Stimulated activated CD8-positive, alpha-beta memory T cell treated with anti-CD3 and anti-CD28 coated beads, Interleukin-15, amount 100 ng/mL, for 1 hour (primary cell): ENCODE measurements at regions not wholly inside any gene's neighbourhood (a gene's known extent, or its start where the extent isn't known, plus 50 kb on each side); places are given as distances from the start of the nearest gene placed in this dataset.
"Not testable (repeated sequence)": the region's sequence is repeated elsewhere in the genome, so short reads cannot be mapped to it uniquely, and the experiment has no call there.

Experiments
- DNase-seq: peaks from one replicate; pipeline ENCODE4 v3.0.0-alpha.2; 2020; ENCODE audit warnings: low read depth

DNA sequence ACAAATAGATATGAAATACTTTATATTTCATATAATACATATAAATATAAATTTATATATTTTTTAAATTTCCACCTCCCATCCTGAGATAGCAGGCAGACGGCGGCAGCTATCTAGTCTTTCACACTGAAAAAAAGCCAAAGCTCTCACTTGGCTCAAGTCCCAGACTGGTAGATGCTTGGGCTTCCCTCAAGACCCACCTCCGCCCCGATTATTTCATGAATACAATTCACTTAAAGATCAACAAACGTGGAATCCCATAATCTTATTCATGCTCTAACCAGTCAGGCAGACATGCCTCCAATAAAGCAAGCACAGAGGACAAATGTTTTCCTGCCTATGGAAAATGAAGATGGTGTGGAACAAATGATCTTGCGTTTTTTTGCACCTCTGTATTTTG, 275.9 kb upstream of the NR2F2 start:
- DNase-seq = no peak

DNA sequence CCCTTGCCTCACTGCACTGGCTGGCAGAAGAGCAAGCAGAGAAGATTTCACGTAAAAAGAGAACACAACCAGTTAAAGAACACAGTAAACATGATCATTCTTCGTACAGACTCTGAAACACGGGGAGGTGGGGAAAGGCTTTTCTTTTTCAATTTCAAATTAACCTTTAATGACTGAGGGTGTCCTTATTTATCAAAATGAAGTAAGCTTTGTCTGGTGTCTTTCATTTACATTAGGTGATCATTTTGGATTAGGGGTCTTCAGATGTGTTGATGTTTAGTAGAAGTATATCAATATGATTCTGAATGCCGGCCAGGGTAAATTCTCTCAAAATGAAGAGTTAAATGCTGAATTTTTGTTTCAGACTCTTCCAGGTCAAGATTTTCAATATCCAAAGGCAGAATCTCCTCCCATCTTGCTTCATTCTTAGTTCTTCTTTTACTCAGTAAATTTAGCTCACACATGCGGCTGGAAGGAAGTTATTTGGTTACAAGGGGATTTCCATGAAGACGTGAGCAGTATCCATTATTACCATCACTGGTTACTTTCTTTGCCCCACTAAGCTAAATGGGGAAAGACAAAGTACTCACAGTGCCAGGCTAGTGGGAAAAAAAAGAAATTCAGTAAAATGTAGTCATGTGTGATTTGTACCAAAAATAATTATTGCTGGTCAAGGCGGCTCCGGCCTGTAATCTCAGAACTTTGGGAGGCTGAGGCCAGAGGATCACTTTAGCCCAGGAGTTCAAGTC, 272.2 kb upstream of the NR2F2 start:
- DNase-seq = no peak

DNA sequence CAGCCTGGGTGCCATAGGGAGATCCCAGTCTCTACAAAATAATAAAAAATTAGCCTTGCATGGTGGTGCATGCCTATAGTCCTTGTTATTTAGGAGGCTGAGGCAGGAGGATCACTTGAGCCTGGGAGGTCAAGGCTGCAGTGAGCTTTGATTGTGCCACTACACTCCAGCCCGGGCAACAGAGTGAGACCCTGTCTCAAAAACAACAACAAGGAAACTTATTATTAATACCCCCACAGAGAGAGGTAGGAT, 271.7 kb upstream of the NR2F2 start:
- DNase-seq = not testable (repeated sequence)

DNA sequence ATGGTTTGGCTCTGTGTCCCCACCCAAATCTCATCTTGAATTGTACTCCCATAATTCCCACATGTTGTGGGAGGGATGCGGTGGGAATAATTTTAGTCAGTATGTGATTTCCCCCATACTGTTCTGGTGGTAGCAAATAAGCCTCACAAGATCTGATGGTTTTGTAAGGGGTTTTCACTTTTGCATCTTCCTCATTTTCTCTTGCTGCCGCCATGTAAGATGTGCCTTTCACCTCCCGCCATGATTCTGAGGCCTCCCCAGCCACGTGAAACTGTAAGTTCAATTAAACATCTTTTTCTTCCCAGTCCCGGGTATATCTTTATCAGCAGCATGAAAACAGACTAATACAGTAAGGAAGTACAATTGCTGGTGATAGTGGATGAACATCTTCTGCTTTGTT, 269.9 kb upstream of the NR2F2 start:
- not testable (repeated sequence) for DNase-seq

DNA sequence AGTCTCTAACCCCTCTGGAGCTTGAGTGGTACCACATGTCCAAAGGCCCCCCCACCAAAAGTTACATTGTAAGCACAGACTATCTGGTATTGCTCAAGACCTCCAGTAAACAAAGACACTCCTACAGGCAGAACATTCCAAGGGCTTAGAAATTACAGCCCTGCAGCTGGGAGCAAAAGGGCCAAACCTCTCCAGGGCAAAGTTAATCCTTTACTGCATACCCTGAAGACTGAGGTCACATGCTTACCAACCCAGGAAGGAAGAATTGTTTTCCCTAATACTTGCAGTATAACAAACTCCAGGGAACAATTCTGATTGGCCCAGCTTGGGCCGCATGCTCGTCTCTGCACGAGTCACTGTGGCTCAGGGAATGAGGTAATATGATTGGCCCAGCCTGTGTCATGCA, 266.1 kb upstream of the NR2F2 start:
- no peak for DNase-seq

DNA sequence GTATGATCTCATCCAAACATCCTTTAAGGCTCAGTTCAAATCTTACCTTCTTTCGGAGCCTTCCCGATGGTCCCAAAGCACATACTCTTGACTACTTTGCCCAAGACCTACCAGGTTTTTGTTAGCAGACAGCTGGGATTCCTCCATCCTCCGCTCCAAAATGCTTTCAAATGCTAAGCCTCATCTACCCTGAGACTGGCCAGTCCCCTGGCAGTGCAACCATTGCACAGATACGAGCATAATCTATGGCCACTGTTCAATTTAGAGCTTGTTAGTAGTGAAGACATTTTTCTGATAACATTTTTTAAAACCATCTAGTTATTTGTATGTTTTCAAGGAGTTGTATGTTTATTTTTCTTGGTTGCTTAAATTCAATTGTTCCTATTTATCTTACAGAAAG, 264.4 kb upstream of the NR2F2 start:
- no peak for DNase-seq

DNA sequence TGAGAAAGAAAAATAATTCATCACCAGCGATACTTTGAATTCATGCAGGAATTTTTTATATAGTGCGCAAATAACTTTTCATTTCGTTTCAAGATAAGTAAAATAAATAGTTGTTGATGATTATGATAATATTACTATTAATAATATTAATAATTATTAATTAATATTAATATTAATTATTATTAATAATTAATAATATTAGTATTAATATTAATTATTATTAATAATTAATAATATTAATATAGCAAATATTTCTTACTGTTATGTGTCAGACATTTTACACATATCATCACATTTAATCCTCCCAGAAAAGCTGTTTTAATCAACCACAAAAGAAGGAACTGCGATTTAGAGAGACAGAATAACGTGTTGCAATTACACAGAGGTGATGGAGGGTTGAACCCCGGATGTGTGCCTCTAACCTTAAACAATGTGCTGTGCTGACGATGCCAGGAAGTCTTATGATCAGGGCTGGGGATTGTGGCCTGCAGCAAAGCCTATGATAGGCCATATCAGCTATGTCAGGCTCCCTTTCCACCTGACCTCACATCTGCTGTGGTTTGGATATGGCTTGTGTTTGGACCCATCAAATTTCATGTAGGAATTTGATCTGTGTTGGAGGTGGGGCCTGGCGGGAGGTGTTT, 263.5 kb upstream of the NR2F2 start:
- DNase-seq = no peak

DNA sequence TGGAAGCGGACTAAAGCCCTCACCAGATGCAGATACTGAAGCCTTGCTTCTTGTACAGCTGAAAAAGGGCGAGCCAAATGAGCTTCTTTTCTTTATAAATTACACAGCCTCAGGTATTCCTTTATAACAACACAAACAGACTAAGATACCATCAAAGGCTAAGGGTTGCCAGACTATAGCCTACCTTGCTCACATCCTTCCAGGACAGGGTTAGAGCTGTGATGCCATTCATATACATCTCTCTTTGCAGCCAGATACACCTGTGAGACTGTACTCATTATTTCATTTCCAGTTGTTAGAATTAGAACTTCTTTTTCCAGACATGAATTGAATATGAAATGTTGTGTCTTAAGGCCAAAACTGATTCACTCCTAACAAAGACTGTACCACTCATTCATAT, 262.8 kb upstream of the NR2F2 start:
- DNase-seq = no peak

DNA sequence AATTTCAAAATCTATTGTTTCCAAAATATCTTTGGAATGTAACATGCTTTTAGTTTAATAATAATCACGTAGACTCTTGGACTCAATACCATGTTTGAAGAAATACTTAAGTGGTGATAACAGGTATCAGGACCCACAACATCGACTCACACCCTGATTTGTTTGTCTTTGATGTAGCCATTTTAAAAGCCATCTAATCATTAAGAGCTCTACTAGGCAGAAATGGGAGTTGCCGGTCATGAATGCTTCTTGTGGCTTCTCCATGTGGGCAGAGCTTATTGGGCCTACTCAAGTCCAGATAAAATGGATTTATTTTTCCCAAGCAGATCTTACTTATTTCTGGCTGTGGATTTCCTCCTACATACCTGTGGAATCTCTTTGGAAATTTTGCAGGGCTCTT, 261.6 kb upstream of the NR2F2 start:
- no peak for DNase-seq

DNA sequence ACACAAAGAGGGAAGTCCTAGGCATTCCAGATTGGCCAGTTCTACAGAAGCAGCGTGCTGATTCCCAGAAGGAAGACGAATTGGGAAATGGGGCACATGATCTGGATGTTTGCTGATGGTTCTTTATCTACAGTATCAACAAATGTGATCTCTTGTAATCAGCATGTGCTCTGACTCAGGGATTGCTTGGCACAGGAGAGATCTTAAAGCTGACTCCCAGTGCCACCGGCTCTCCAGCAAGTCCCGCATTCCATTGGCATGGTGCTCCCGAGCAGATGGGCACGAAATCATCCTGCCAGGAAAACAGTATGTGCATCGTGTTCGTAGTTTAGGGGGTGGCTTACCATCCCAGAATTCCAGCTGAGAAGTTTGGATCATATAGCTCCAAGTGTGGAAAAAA, 259.9 kb upstream of the NR2F2 start:
- DNase-seq = no peak

DNA sequence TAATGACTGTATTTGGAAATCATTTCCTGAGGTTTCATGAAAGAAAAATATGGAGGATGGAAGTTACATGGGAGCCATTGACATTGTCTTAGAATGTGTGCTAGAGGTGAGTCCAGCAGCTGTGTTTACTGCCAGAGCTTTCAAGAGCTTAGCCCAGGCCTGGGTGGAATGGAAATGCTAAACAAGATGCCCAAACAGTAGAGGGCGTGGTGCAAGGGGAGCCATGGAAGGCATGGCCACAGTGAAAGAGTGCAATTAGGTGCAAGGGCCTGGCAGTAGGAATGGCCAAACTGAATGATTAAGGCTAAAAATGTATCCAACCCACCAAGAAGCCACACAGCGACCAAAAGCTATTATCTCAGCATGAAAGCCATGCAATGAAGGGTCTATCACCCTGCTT, 257.7 kb upstream of the NR2F2 start:
- DNase-seq = no peak

DNA sequence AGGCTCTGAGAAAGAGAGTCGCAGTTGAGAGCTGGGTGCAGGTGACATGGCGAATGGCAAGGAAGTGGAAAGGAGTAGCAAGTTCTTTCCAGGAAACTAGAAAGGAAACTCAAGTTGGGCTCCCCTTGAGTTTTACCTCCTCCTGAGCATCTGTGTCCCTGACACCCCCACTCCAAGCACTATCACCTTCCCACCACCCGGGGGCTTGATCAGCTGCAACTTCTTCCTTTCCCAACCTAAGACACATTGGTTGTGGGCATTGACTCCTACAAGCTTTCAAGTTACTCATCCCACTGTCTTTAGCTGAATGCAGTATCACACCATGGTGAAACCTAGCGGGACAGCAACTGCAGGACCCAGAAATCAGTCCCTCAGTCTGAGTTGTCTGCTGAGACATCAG, 256.6 kb upstream of the NR2F2 start:
- no peak for DNase-seq

DNA sequence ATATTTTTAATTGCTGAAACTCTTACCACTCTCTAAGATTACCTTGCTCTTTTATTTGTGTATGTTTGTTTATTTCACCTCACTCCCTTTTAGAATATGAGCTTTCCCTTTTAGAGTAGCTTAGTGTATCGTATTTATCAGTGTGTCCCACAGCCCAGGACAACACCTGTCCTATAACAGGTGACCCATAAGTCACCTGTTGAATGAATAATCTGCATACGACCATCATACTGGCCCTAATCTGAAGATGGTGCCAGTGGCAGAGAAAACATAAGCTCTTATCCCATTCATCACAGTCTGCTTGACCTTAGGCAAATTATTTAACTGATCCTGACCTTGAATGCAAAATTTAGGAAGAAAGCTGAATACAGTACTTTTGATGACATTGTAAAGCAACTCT, 254.6 kb upstream of the NR2F2 start:
- DNase-seq = no peak

DNA sequence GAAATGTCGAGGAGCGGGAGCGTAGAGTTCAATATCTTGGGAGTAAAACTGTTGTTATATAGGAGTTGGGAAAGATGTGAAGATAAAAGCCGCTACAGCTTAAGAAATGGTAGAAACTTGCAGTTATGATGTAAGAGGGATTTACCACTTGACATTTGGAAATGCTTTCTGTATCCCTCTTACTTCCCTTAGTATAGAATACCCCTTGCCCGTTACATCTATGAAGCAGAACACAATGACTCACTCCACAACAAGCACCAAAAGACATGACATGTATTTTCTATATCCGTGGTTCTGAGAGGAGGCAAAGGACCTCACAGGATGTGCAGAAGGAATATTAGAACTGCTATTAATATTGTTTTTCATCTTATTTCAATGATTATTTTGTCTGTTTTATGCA, 254.2 kb upstream of the NR2F2 start:
- DNase-seq = no peak

DNA sequence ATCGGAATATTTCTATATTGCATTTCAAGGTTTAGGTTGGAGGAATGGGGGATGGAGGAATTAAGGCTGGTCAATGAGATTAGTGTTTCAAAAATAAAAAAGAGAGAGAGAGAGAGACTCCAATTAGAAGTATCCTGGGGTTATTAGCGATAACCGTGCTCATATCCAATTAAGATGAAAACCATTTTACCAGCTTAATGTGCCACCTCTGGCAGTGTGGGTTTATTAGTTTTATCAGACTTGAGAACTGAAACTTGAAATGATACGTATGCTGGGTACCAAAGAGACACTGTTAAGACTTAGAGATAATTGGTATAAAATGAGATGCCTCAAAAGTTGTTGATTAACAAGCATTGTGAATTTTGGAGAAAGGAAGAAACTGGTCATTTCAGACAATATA, 251.5 kb upstream of the NR2F2 start:
- DNase-seq = no peak

DNA sequence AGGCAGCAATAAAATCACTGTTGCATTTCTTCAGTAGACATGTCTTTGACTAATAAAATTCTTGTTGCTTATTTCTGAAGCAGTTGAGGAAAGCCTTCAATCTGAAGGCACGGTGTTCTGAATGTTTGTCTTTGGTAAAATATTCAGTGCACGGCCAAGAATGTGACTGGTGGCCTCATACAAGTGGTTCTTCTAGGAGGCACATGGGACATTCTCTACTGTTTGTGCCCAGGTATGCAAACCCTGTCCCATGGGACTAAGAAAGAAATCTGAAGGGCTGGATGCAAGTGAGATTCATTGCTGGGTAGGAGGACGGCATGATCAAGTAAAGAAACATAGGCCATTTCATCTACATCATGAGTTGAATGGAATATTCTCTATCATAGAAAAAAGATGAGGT, 250.6 kb upstream of the NR2F2 start:
- DNase-seq = no peak

DNA sequence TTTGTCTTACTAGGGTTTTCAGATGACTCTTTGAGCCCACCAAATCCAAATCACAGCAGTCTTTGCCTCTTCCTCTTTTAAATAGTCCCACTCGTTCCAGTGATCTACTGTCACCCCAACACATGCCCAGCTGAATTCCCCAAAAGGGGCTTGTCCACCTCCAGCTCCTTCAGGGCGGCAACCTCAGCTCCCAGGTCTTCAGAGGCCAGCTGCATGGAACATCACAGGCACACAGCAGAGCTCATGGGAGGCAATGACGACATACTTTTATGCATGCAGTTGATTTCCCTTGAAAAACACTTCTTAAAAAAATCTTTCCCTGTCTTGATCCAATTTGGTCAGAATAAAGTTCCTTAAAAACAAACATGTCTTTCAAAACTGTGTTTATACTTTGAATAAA, 244.3 kb upstream of the NR2F2 start:
- no peak for DNase-seq

DNA sequence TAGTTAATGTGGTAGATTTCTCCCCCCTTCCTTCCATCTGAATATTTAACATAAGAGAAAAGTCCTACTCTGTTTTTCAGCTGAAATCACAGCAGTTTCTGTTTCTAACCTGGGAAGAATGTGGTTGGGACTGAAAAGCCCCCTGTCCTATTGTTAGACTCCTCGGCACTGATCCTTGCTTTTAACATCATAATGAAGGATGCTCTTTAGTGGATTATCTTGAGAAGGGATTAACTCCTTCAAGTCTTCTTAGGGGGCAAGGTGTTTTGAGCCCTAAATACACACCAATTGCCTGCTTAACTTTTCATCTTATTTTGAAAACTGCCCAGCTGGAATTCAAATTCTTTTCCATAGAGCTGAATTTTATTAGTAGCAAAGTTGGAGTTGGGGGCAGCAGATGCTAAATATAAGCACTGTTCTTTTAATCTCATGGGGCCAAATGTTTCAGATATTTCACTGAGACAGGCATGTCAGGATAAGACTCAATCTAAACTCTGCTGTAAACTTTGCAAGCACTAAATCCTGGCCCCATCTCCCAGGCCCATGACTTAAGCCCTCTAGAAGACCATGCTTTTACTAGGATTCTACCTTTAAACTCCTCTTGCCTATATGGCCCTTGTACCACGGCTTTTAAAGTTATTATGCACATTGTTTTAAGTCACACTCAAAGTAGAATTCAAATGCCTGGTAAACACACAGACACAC, 243.2 kb upstream of the NR2F2 start:
- no peak for DNase-seq

DNA sequence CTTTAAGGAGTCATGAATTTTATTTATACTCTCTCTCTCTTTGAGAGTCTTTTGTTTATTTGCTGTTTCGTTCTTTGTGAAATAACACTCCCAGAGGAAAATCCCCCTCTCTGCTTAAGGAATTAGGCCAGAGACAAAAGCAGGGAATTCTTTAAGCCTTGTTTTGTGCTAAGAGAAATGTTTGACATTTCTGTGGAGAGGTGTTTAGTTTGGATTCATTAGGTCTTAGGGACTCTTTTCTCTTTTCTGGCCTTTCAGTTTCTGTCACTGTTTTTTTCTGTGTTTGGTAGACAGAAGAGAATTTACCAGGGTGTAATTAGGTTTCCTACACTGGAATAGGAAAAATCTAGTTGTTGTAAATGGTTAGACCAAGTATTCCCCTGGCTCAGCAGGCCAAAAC, 241.8 kb upstream of the NR2F2 start:
- no peak for DNase-seq

DNA sequence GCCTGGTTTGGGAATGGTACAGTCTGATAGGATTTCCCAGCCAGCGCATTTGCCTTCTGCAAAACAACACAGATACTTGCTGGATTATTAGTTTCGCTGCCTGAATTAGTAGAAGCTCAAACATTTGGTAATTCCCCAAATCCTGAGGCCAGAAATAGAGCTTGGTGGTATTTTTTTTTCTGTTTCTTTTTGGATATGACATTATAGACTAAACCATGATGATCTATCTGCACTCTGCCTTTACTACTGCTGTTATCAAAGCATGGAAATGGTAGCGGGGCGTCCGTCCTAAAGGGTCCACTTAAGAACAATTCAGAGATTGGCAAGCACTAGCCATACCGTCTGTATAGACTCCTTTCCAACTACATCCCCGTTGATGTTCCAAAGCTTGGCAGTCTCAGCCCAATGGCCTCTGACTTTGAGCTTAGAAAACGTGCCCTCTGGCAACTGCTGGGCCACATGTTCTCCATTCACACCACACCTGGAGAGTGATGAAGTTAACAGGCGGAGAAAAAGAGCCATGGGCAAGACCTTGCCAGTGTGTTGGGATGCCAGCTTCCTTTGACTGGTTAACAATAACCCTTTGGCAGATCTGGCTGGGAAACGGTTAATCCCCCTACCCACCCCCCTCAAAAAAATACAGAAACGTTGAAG, 241.0 kb upstream of the NR2F2 start:
- no peak for DNase-seq

DNA sequence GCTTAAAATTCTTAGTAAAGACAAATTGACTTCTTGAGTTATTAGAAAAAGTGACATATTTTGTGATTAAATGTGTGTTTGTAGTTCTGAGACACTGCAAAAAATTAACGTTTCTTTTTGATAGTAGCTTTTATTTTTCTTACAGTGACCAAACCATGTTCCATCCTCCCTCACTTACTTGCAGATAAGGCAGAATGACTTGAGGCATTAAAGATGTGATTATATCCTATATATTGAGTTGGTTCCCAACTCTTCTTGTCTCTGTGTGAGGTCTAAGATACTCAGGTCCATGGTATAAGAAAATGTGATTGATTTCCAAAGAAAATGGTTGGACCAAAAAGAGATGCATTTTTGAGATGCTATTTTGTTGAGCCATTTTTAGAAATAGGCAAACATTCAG, 238.3 kb upstream of the NR2F2 start:
- DNase-seq = no peak

DNA sequence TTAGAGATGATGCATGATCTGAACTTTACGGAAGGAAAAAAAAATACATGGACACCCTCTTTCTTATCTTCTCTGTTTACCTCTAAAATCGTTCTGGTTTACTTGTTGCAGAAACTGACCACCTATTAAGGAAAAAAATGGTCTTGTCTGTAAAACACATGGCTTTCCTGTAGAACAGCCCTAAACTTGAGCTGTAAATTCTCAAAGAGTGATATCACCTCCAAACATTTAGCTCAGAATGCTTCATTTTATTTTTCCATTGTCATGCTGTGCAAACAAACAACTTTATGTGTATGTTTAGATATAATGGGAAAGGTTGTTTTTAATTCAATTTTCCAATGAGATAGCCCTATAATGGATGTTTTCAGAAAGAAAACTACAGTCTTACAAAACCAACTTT, 237.4 kb upstream of the NR2F2 start:
- no peak for DNase-seq

DNA sequence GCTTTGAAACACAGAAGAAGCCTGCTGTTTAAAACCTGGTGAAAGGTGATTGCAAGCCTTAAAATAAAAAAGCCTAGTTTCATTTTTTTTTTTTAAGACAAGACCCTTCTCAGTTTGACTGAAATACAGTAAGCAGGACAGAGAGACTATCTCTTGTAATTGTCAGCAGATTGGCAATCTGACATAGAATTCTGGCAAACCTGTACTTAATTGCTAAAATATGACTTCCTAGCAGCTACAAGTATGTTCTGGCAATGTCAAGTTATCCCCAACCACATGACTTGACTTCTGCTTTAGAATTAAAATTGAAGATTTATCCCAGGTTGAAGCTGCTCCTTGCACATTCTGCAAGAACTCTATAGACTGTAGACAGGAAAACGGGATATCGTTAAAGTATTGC, 232.8 kb upstream of the NR2F2 start:
- no peak for DNase-seq
